Thoracic aorta (tissue), 2 donors: ENCODE measurements at regions not wholly inside any gene's neighbourhood (a gene's known extent, or its start where the extent isn't known, plus 50 kb on each side); places are given as distances from the start of the nearest gene placed in this dataset.

Source experiments
- ATAC-seq: fragments of 150-250 bp; one replicate; pipeline ENCODE4 v1.8.0; 2017; ENCODE audit warnings: low read depth; ENCODE audit not compliant: insufficient number of reproducible peaks, low FRiP score
- DNase-seq: peaks from one replicate; pipeline ENCODE4 v3.0.0-alpha.2; 2020; ENCODE audit warnings: low spot score
- H3K27ac ChIP-seq, 2 donors: fragments of 200-600 bp; sonication (generic); 1 replicate in 1 of 2; 2 replicates in 1 of 2; pipeline ENCODE4 v1.5.1; 2016; ENCODE audit warnings: mild to moderate bottlenecking in 2 of 2, moderate library complexity in 2 of 2
- H3K27me3 ChIP-seq: fragments of 200-600 bp; sonication (generic); replicated peaks from 2 replicates; pipeline ENCODE4 v1.6.0; 2016; ENCODE audit warnings: mild to moderate bottlenecking; ENCODE audit not compliant: insufficient read depth
- H3K36me3 ChIP-seq: fragments of 200-600 bp; sonication (generic); one replicate; pipeline ENCODE4 v1.5.1; 2016
- H3K4me1 ChIP-seq, 2 donors: fragments of 200-600 bp; sonication (generic); 1 replicate in 1 of 2; 2 replicates in 1 of 2; pipeline versions ENCODE4 v1.5.1 to v1.6.0; 2016; ENCODE audit warnings: low read depth in 2 of 2, mild to moderate bottlenecking in 1 of 2; ENCODE audit not compliant: control insufficient read depth in 1 of 2
- H3K4me3 ChIP-seq: fragments of 200-600 bp; sonication (generic); 2 replicates; pipeline ENCODE4 v1.5.1; 2016; ENCODE audit warnings: mild to moderate bottlenecking
- H3K9me3 ChIP-seq: fragments of 200-600 bp; sonication (generic); 2 replicates; pipeline ENCODE4 v1.5.1; 2016
- CTCF ChIP-seq: fragments of 200-600 bp; sonication (generic); IDR thresholded peaks from one replicate; pipeline ENCODE4 v1.5.1; 2019; ENCODE audit warnings: antibody characterized with exemption

- Histone ChIP-seq H3K4me1 (no peaks in the 10 kb centered on the region), H3K4me3 (no peak overlapping the region), H3K27me3 (no peaks in the 10 kb centered on the region), H3K9me3 (no peaks in the 10 kb centered on the region), H3K27ac (no peak overlapping the region), H3K36me3 (no peaks in the 10 kb centered on the region)
- ATAC-seq (no peak), DNase-seq (no peak)
- no peak for TF ChIP-seq CTCF
These were observed 172.6 kb downstream of the SATB1 start for GRCh38 chr3:18252578-18252977.

- DNase-seq (no peak), ATAC-seq (no peak)
- Histone ChIP-seq H3K4me3 (no peak overlapping the region), H3K36me3 (no peaks in the 10 kb centered on the region), H3K27me3 (no peaks in the 10 kb centered on the region), H3K4me1 (no peaks in the 10 kb centered on the region), H3K9me3 (no peaks in the 10 kb centered on the region), H3K27ac (no peak overlapping the region)
- no peak for TF ChIP-seq CTCF
These were observed 174.1 kb downstream of the SATB1 start for GRCh38 chr3:18250991-18251390.

GRCh38 chr3:18249126-18249525 is 176.0 kb downstream of the SATB1 start:
- H3K27me3 ChIP-seq, result no peaks in the 10 kb centered on the region
- H3K27ac ChIP-seq, result no peak overlapping the region
- TF ChIP-seq CTCF, result no peak

GRCh38 chr3:18247776-18248310 is 177.3 kb downstream of the SATB1 start:
- DNase-seq, result no peak
- no peaks in the 10 kb centered on the region for H3K36me3 ChIP-seq
- H3K4me1 ChIP-seq, result no peaks in the 10 kb centered on the region
- no peak for TF ChIP-seq CTCF
- H3K27me3 ChIP-seq, result no peaks in the 10 kb centered on the region
- no peak overlapping the region for H3K4me3 ChIP-seq
- no peaks in the 10 kb centered on the region for H3K9me3 ChIP-seq
- no peak overlapping the region for H3K27ac ChIP-seq
- ATAC-seq, result no peak

More at GRCh38 chr3:18249126-18249525, 176.0 kb downstream of the SATB1 start:
- Histone ChIP-seq H3K4me3 (no peak overlapping the region), H3K4me1 (no peaks in the 10 kb centered on the region), H3K9me3 (no peaks in the 10 kb centered on the region), H3K36me3 (no peaks in the 10 kb centered on the region)
- no peak for ATAC-seq
- DNase-seq, result no peak

- Histone ChIP-seq H3K27ac (no peak overlapping the region), H3K4me3 (no peak overlapping the region), H3K36me3 (no peaks in the 10 kb centered on the region), H3K4me1 (no peaks in the 10 kb centered on the region), H3K27me3 (no peaks in the 10 kb centered on the region), H3K9me3 (no peaks in the 10 kb centered on the region)
- no peak for TF ChIP-seq CTCF
- DNase-seq, result no peak
- ATAC-seq, result no peak
These were observed 177.9 kb downstream of the SATB1 start for GRCh38 chr3:18247139-18247695.
